GM18868 (cell line): ENCODE measurements at regions not wholly inside any gene's neighbourhood (a gene's known extent, or its start where the extent isn't known, plus 50 kb on each side); places are given as distances from the start of the nearest gene placed in this dataset.

ENCODE experiments used
- ATAC-seq: cut with Tn5 transposase; IDR thresholded peaks from one replicate; pipeline ENCODE4 v1.9.1; 2021; ENCODE audit warnings: mild to moderate bottlenecking, moderate library complexity; ENCODE audit not compliant: unreplicated experiment

- peak; percentile 75 for ATAC-seq
Measured at GRCh38 chr11:110951037-110951949, 239.1 kb upstream of the ARHGAP20 start.

GRCh38 chr11:110948112-110948511, 235.9 kb upstream of the ARHGAP20 start:
- ATAC-seq, result no peak

GRCh38 chr11:110947096-110947495, 234.9 kb upstream of the ARHGAP20 start:
- no peak for ATAC-seq

GRCh38 chr11:110939471-110939870, 227.2 kb upstream of the ARHGAP20 start:
- no peak for ATAC-seq

- no peak for ATAC-seq
Measured at GRCh38 chr11:110935018-110935640, 222.9 kb upstream of the ARHGAP20 start.

- peak; percentile 45 for ATAC-seq
Measured at GRCh38 chr11:110929129-110929528, 216.9 kb upstream of the ARHGAP20 start.

- ATAC-seq, result no peak
Measured at GRCh38 chr11:110928391-110928790, 216.2 kb upstream of the ARHGAP20 start.

- ATAC-seq, result no peak
Measured at GRCh38 chr11:110921742-110922521, 209.7 kb upstream of the ARHGAP20 start.

- no peak for ATAC-seq
Measured at GRCh38 chr11:110919241-110919922, 207.1 kb upstream of the ARHGAP20 start.

GRCh38 chr11:110918351-110918750, 206.1 kb upstream of the ARHGAP20 start:
- no peak for ATAC-seq

- ATAC-seq, result no peak
Measured at GRCh38 chr11:110912437-110912836, 200.2 kb upstream of the ARHGAP20 start.

GRCh38 chr11:110910384-110910783, 198.1 kb upstream of the ARHGAP20 start:
- no peak for ATAC-seq

GRCh38 chr11:110909336-110909735, 197.1 kb upstream of the ARHGAP20 start:
- no peak for ATAC-seq

- ATAC-seq, result no peak
Measured at GRCh38 chr11:110908401-110909105, 196.3 kb upstream of the ARHGAP20 start.

- no peak for ATAC-seq
Measured at GRCh38 chr11:110907629-110908028, 195.4 kb upstream of the ARHGAP20 start.

- no peak for ATAC-seq
Measured at GRCh38 chr11:110903830-110904229, 191.6 kb upstream of the ARHGAP20 start.

GRCh38 chr11:110903378-110903777, 191.1 kb upstream of the ARHGAP20 start:
- no peak for ATAC-seq

- no peak for ATAC-seq
Measured at GRCh38 chr11:110901441-110901840, 189.2 kb upstream of the ARHGAP20 start.

GRCh38 chr11:110900426-110900825, 188.2 kb upstream of the ARHGAP20 start:
- ATAC-seq, result no peak

- ATAC-seq, result no peak
Measured at GRCh38 chr11:110897035-110897434, 184.8 kb upstream of the ARHGAP20 start.
